GM12864 (cell line): ENCODE measurements at regions not wholly inside any gene's neighbourhood (a gene's known extent, or its start where the extent isn't known, plus 50 kb on each side); places are given as distances from the start of the nearest gene placed in this dataset.
"Not testable (repeated sequence)": the region's sequence is repeated elsewhere in the genome, so short reads cannot be mapped to it uniquely, and the experiment has no call there.

Source experiments
- DNase-seq: peaks from one replicate; pipeline ENCODE4 v3.0.0-alpha.2; 2011; ENCODE audit warnings: low read depth
- H3K4me3 ChIP-seq: 2 replicates; pipeline ENCODE4 v1.5.1; 2011; ENCODE audit warnings: mild to moderate bottlenecking, low read depth, low read length, control low read depth
- CTCF ChIP-seq: IDR thresholded peaks from 2 replicates; pipeline ENCODE4 v1.5.1; 2011; ENCODE audit warnings: low read depth, mild to moderate bottlenecking, moderate library complexity, low read length, control low read depth, inconsistent platforms; ENCODE audit errors: missing control alignments

GRCh38 chr13:80939581-80939980 lies 598.7 kb upstream of the SPRY2 start:
- no peak for DNase-seq
- no peak overlapping the region for H3K4me3 ChIP-seq
- TF ChIP-seq CTCF: no peak

GRCh38 chr13:80931766-80932165 lies 590.8 kb upstream of the SPRY2 start:
- DNase-seq: no peak
- no peak overlapping the region for H3K4me3 ChIP-seq
- no peak for TF ChIP-seq CTCF

- no peak for DNase-seq
- H3K4me3 ChIP-seq: no peak overlapping the region
- TF ChIP-seq CTCF: no peak
Observed at GRCh38 chr13:80931118-80931517, 590.2 kb upstream of the SPRY2 start.

- TF ChIP-seq CTCF: no peak
- DNase-seq: no peak
- no peak overlapping the region for H3K4me3 ChIP-seq
Observed at GRCh38 chr13:80928241-80928640, 587.3 kb upstream of the SPRY2 start.

- DNase-seq, H3K4me3 ChIP-seq: not testable (repeated sequence)
Observed at GRCh38 chr13:80926024-80926423, 585.1 kb upstream of the SPRY2 start.

- no peak overlapping the region for H3K4me3 ChIP-seq
- DNase-seq: no peak
- no peak for TF ChIP-seq CTCF
Observed at GRCh38 chr13:80924596-80924995, 583.7 kb upstream of the SPRY2 start.

- no peak overlapping the region for H3K4me3 ChIP-seq
- no peak for TF ChIP-seq CTCF
- DNase-seq: no peak
Observed at GRCh38 chr13:80923907-80924306, 583.0 kb upstream of the SPRY2 start.

- no peak for DNase-seq
- TF ChIP-seq CTCF: no peak
- H3K4me3 ChIP-seq: no peak overlapping the region
Observed at GRCh38 chr13:80921971-80922370, 581.0 kb upstream of the SPRY2 start.
